Gastroesophageal sphincter (tissue), 3 donors: ENCODE measurements at regions not wholly inside any gene's neighbourhood (a gene's known extent, or its start where the extent isn't known, plus 50 kb on each side); places are given as distances from the start of the nearest gene placed in this dataset.

ENCODE experiments used
- POLR2A ChIP-seq, 2 donors: fragments of 450-650 bp; IDR thresholded peaks; one replicate each; pipeline ENCODE4 v1.6.1; 2017; ENCODE audit warnings: antibody characterized with exemption in 2 of 2, mild to moderate bottlenecking in 2 of 2, moderate library complexity in 1 of 2
- TF ChIP-seq, protein P1 (sequence below), 4 experiments: fragments of 200-600 bp in 2 of 4; fragments of 450-650 bp in 2 of 4; sonication (generic) in 1 of 4; IDR thresholded peaks; one replicate each; pipeline ENCODE4 v1.5.1; 2017 to 2019; ENCODE audit warnings: antibody characterized with exemption in 4 of 4, mild to moderate bottlenecking in 2 of 4, moderate library complexity in 2 of 4

DNA sequence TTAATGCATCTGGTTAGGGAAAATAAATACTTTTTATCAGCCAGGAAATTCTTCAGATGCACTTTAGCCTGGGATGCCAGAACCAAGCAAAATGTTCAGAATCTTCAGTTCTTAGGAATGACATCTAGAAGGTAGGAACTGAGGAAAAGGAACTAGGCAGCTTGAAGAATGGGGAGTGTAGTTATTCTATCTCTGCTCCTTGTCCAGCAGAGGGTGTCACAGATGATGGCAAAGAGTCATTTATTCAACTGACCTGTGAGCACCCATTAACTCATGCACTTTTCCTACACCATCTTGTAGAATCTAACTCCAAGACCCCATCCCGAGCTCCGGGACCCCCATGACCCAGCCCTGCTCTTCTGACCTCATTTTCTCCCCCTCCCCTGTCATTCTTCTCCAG is 122.1 kb upstream of the ISX start:
- TF ChIP-seq, protein P1, sequence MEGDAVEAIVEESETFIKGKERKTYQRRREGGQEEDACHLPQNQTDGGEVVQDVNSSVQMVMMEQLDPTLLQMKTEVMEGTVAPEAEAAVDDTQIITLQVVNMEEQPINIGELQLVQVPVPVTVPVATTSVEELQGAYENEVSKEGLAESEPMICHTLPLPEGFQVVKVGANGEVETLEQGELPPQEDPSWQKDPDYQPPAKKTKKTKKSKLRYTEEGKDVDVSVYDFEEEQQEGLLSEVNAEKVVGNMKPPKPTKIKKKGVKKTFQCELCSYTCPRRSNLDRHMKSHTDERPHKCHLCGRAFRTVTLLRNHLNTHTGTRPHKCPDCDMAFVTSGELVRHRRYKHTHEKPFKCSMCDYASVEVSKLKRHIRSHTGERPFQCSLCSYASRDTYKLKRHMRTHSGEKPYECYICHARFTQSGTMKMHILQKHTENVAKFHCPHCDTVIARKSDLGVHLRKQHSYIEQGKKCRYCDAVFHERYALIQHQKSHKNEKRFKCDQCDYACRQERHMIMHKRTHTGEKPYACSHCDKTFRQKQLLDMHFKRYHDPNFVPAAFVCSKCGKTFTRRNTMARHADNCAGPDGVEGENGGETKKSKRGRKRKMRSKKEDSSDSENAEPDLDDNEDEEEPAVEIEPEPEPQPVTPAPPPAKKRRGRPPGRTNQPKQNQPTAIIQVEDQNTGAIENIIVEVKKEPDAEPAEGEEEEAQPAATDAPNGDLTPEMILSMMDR (IDR thresholded peaks at IDR 0.05) = no peak
- no peak for TF ChIP-seq POLR2A (IDR thresholded peaks at IDR 0.05)
